Sigmoid colon (tissue), 4 donors: ENCODE measurements at regions not wholly inside any gene's neighbourhood (a gene's known extent, or its start where the extent isn't known, plus 50 kb on each side); places are given as distances from the start of the nearest gene placed in this dataset.

Source experiments
- EP300 ChIP-seq, 4 donors: sonication (generic); formaldehyde crosslinking; IDR thresholded peaks; one replicate each; pipeline ENCODE4 v1.6.1; 2017; ENCODE audit warnings: antibody characterized with exemption in 4 of 4
- POLR2A ChIP-seq, 2 donors: fragments of 450-650 bp; IDR thresholded peaks; one replicate each; pipeline ENCODE4 v1.6.1; 2016; ENCODE audit warnings: antibody characterized with exemption in 2 of 2, mild to moderate bottlenecking in 2 of 2, moderate library complexity in 2 of 2
- POLR2AphosphoS5 ChIP-seq, 4 donors: sonication (generic); formaldehyde crosslinking; IDR thresholded peaks; one replicate each; pipeline ENCODE4 v1.6.1; 2017; ENCODE audit warnings: antibody characterized with exemption in 4 of 4
- TF ChIP-seq, protein P1 (sequence below), 4 experiments: fragments of 450-650 bp in 3 of 4; fragments of 200-600 bp in 1 of 4; IDR thresholded peaks; one replicate each; pipeline ENCODE4 v1.5.1; 2016 to 2019; ENCODE audit warnings: antibody characterized with exemption in 4 of 4, mild to moderate bottlenecking in 3 of 4, moderate library complexity in 2 of 4

DNA sequence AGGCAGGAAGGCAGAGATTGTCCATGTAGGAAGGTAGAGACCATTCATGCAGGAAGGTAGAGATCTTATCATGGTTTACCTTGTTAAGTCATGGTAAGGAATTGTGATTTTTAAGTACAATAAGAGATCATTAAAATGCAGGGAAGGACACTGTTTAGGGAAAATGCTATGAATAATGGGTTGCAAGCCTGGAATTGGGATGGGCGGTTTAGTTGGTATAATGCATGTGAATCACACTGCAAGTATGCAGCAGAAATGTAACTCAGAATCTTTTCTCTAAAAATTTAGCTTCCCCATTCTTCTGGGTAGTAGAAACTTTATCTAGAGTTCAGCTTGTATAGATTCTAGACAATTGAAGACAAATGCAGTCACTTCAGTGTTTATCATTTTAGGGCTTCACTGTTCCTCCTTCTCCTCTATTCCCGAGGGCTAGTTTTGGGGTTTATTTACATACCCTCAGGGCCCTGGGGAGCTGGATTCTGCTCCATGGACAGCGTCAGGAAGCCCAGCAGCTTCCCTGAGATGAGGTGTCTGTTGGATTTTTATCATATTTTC lies 212.0 kb downstream of the SREK1 start:
- TF ChIP-seq, protein P1, sequence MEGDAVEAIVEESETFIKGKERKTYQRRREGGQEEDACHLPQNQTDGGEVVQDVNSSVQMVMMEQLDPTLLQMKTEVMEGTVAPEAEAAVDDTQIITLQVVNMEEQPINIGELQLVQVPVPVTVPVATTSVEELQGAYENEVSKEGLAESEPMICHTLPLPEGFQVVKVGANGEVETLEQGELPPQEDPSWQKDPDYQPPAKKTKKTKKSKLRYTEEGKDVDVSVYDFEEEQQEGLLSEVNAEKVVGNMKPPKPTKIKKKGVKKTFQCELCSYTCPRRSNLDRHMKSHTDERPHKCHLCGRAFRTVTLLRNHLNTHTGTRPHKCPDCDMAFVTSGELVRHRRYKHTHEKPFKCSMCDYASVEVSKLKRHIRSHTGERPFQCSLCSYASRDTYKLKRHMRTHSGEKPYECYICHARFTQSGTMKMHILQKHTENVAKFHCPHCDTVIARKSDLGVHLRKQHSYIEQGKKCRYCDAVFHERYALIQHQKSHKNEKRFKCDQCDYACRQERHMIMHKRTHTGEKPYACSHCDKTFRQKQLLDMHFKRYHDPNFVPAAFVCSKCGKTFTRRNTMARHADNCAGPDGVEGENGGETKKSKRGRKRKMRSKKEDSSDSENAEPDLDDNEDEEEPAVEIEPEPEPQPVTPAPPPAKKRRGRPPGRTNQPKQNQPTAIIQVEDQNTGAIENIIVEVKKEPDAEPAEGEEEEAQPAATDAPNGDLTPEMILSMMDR (IDR thresholded peaks at IDR 0.05), result no peak
- TF ChIP-seq POLR2AphosphoS5 (IDR thresholded peaks at IDR 0.05) (no peak), POLR2A (IDR thresholded peaks at IDR 0.05) (no peak), EP300 (IDR thresholded peaks at IDR 0.05) (no peak)
